ENCODE measurements at regions not wholly inside any gene's neighbourhood (a gene's known extent, or its start where the extent isn't known, plus 50 kb on each side); places are given as distances from the start of the nearest gene placed in this dataset.

DNA sequence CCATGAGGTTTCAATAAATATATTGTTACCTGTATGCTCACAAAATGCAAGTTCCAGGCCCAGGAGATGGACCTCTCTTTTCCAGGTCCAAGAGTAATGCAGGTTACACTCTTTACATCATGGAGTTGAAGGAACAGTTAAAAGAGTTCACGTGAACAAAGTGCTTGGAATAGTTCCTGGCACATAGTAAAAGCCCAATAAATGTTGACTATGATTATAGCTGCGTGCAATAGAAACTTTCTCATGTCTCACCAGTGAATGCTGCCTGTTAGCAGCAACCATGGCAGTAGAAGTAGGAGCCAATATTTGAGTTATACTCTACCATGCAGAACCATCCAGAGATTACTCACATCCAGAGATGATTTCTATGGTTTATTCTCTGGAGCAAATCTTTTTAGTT is 707.5 kb downstream of the DHX35 start:
- no peak for FAIRE-seq
- DNase-seq (ENCODE audit: insufficient read length, low spot score) = no peak
- TF ChIP-seq POU2F2 (IDR thresholded peaks at IDR 0.05; ENCODE audit: low read depth, low read length) (no peak), PAX5 (IDR thresholded peaks at IDR 0.05; ENCODE audit: insufficient read depth, low read length, severe bottlenecking) (no peak), POLR2A (IDR thresholded peaks at IDR 0.05; ENCODE audit: low read depth, low read length) (no peak), POLR2AphosphoS5 (IDR thresholded peaks at IDR 0.05; ENCODE audit: low read depth, low read length) (no peak), SPI1 (IDR thresholded peaks at IDR 0.05; ENCODE audit: low read depth, low read length) (no peak), TAF1 (IDR thresholded peaks at IDR 0.05; ENCODE audit: low read depth, low read length) (no peak)

DNA sequence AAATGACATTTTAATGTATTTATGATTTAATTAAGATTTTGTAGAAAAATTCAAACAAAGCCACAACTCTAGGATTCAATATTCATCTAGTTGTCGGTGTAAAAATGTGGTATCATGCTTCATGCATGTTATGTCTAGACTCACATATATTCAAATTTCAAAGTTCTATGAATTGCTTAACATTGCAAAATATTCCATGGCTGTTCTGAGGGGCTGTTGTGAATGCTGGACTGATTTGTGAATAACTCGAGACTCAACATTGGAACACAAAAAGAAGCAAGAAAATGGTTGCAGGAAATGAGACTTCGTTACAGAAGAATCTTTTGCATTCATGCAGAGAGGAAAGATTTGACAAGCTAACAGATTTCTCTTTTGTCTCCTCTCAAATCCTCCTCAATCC is 705.9 kb downstream of the DHX35 start:
- TF ChIP-seq POLR2A (IDR thresholded peaks at IDR 0.05; ENCODE audit: low read depth, low read length) (no peak), POLR2AphosphoS5 (IDR thresholded peaks at IDR 0.05; ENCODE audit: low read depth, low read length) (no peak), PAX5 (IDR thresholded peaks at IDR 0.05; ENCODE audit: insufficient read depth, low read length, severe bottlenecking) (no peak), TAF1 (IDR thresholded peaks at IDR 0.05; ENCODE audit: low read depth, low read length) (no peak), SPI1 (IDR thresholded peaks at IDR 0.05; ENCODE audit: low read depth, low read length) (no peak), POU2F2 (IDR thresholded peaks at IDR 0.05; ENCODE audit: low read depth, low read length) (no peak)
- DNase-seq (ENCODE audit: insufficient read length, low spot score) = no peak
- FAIRE-seq = no peak

DNA sequence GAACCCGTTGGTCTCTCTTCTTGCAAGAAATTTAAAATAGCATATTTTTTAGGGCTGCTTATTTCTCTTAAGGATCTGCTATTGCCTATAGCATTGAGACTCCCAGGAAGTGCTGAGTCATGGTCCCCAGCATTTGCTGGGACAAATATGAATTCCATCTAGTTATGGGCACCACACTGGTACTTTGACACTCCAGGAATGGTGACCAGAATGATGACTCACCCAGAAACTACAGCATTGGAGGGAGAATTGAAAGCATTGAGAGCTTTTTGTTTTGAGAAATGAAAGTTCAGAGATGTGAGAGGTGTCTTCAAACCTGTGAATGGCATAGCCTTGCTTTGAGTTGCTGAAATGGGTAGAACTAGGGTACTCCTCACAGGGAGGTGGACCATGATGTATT is 699.7 kb downstream of the DHX35 start:
- TF ChIP-seq POLR2A (IDR thresholded peaks at IDR 0.05; ENCODE audit: low read depth, low read length) = no peak
- no peak for TF ChIP-seq TAF1 (IDR thresholded peaks at IDR 0.05; ENCODE audit: low read depth, low read length)
- no peak for TF ChIP-seq SPI1 (IDR thresholded peaks at IDR 0.05; ENCODE audit: low read depth, low read length)
- no peak for TF ChIP-seq POLR2AphosphoS5 (IDR thresholded peaks at IDR 0.05; ENCODE audit: low read depth, low read length)
- TF ChIP-seq POU2F2 (IDR thresholded peaks at IDR 0.05; ENCODE audit: low read depth, low read length) = no peak
- no peak for TF ChIP-seq PAX5 (IDR thresholded peaks at IDR 0.05; ENCODE audit: insufficient read depth, low read length, severe bottlenecking)
- DNase-seq (ENCODE audit: insufficient read length, low spot score) (no peak), FAIRE-seq (no peak)

DNA sequence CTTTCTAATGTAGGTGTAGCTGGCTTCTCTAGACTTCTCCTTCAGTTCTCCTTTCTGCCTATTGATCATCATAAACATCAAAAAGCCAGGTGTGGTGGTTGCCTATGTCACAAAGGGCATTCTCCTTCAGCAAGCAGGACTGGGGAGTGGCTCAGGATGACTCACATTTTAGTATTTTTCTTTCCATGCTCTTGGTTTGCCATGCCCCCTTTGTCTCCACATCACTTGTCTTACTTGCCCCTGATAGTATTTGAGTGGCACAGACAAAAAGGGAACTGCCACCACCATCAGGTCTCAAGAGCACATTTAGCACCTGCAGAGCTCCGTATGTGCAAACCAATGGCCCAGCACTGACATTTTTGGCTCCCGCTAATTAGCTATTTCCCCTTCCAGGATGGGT is 698.8 kb downstream of the DHX35 start:
- TF ChIP-seq TAF1 (IDR thresholded peaks at IDR 0.05; ENCODE audit: low read depth, low read length) = no peak
- TF ChIP-seq SPI1 (IDR thresholded peaks at IDR 0.05; ENCODE audit: low read depth, low read length) = no peak; the same call in 1 of the 2 replicates
- no peak for TF ChIP-seq POLR2AphosphoS5 (IDR thresholded peaks at IDR 0.05; ENCODE audit: low read depth, low read length)
- TF ChIP-seq POLR2A (IDR thresholded peaks at IDR 0.05; ENCODE audit: low read depth, low read length) = no peak
- TF ChIP-seq PAX5 (IDR thresholded peaks at IDR 0.05; ENCODE audit: insufficient read depth, low read length, severe bottlenecking) = no peak
- FAIRE-seq (no peak), DNase-seq (ENCODE audit: insufficient read length, low spot score) (no peak)

DNA sequence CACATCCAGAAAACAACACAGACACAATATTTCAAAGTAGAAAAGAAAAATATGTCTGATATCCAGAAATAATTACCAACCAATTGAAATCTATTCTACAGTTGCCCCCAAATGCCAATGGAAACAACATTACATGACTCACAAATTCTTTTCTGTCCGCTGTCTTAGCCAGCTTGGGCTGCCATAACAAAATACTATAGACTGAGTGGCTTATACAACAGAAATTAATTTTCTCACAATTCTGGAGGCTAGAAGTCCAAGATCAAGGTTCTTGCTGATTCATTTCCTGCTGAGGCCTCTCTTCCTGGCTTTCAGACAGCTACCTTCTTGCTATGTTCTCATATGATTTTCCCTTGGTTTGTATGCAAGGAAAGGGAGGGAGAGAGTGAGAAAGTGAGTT is 698.1 kb downstream of the DHX35 start:
- no peak for TF ChIP-seq POLR2AphosphoS5 (IDR thresholded peaks at IDR 0.05; ENCODE audit: low read depth, low read length)
- TF ChIP-seq TAF1 (IDR thresholded peaks at IDR 0.05; ENCODE audit: low read depth, low read length) = no peak
- no peak for TF ChIP-seq PAX5 (IDR thresholded peaks at IDR 0.05; ENCODE audit: insufficient read depth, low read length, severe bottlenecking)
- TF ChIP-seq POU2F2 (IDR thresholded peaks at IDR 0.05; ENCODE audit: low read depth, low read length) = no peak
- no peak for TF ChIP-seq SPI1 (IDR thresholded peaks at IDR 0.05; ENCODE audit: low read depth, low read length)
- TF ChIP-seq POLR2A (IDR thresholded peaks at IDR 0.05; ENCODE audit: low read depth, low read length) = no peak
- no peak for FAIRE-seq
- no peak for DNase-seq (ENCODE audit: insufficient read length, low spot score)

DNA sequence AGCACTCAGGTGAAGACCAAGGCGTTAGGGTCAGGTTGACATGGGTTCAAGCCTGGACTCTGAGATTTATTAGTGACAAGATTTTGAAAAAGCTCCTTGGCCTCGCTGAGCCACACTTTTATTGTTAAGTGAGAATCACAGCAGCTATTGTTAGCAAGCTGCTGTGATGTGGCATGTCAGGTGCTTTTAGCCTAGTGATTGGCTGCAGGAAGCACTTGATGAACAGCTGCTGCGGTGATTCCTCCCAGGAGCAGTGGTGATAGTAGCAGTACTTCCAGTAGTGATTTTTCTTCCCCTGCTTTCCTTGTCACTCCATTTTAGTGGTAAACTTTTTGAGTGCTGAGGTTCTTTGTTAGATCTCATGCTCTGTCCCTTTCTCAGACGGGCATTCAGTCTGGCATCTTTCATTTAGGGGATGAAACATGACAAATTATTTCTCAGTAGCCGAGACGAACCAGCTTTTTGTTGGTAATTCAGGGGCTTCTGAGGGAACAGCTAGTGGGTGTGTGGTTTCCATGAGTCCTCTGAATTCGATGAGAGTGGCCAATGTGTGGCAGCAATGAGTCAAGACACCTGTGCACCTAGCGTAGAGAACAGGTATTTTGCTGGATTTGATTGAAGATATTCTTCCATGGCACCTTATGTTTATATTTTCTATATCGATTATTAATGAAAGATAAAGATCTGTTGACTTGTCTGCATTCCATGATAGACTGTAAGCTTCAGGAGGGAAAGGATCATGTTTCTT is 696.7 kb downstream of the DHX35 start:
- DNase-seq (ENCODE audit: insufficient read length, low spot score) = no peak
- TF ChIP-seq POLR2A (IDR thresholded peaks at IDR 0.05; ENCODE audit: low read depth, low read length) (no peak), POLR2AphosphoS5 (IDR thresholded peaks at IDR 0.05; ENCODE audit: low read depth, low read length) (no peak), POU2F2 (IDR thresholded peaks at IDR 0.05; ENCODE audit: low read depth, low read length) (no peak), PAX5 (IDR thresholded peaks at IDR 0.05; ENCODE audit: insufficient read depth, low read length, severe bottlenecking) (no peak), SPI1 (IDR thresholded peaks at IDR 0.05; ENCODE audit: low read depth, low read length) (no peak), TAF1 (IDR thresholded peaks at IDR 0.05; ENCODE audit: low read depth, low read length) (no peak)
- FAIRE-seq = no peak

DNA sequence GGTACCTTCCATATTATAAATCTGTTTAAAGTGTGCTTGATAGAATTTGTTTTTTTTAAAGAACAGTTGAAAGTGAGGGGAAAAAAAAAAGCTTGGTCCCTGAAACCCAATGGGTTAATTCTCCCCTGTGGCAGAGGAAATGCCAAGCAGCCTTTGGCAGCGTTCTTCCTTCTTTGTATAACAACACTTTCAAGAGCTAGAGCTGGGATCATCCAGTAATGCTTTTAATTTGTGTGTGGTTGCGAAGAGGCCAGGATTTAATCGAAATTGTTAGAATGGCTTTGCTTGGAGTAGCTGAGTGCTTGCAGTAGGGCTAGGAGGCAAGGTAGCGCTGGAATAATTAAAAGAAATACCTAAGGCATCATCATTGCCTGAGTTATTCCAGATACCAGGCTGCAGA is 692.0 kb downstream of the DHX35 start:
- no peak for FAIRE-seq
- DNase-seq (ENCODE audit: insufficient read length, low spot score) = no peak
- TF ChIP-seq POLR2AphosphoS5 (IDR thresholded peaks at IDR 0.05; ENCODE audit: low read depth, low read length) (no peak), SPI1 (IDR thresholded peaks at IDR 0.05; ENCODE audit: low read depth, low read length) (no peak), POLR2A (IDR thresholded peaks at IDR 0.05; ENCODE audit: low read depth, low read length) (no peak), TAF1 (IDR thresholded peaks at IDR 0.05; ENCODE audit: low read depth, low read length) (no peak), PAX5 (IDR thresholded peaks at IDR 0.05; ENCODE audit: insufficient read depth, low read length, severe bottlenecking) (no peak), POU2F2 (IDR thresholded peaks at IDR 0.05; ENCODE audit: low read depth, low read length) (no peak)

DNA sequence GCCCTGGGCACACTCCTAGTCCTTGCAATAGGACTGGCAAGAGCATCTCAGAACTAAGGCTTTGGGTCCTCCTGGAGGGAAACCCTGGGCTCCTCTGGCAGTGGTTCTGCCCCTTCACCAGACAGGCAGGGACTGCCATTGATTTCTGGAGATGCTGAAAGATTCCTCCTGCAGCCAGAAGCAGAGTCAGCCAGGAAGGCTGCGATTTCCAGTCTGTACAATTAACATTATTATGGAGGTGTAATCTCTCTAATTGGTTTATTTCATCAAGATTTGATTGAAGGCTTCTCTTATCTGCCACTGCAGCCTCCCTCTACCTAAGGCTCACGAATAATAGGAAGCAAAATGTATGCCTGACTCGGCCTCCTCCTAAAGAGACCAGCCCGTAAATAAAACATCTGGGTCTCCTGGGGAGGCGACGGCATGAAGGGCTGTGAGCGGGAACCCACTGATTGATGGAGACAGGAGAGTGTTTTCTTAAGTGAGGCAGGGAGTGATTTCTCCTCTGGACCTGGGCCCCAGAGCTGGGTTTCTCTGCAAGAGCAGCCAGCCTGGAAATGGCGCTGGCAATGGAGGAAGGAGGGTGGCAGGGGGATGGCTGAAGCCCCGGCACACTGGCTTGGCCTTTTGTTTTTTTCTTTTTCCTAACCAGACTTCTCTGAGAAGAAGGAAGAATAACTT is 689.6 kb downstream of the DHX35 start:
- DNase-seq (ENCODE audit: insufficient read length, low spot score) = no peak
- no peak for FAIRE-seq
- TF ChIP-seq TAF1 (IDR thresholded peaks at IDR 0.05; ENCODE audit: low read depth, low read length) = no peak
- TF ChIP-seq POLR2AphosphoS5 (IDR thresholded peaks at IDR 0.05; ENCODE audit: low read depth, low read length) = no peak
- no peak for TF ChIP-seq PAX5 (IDR thresholded peaks at IDR 0.05; ENCODE audit: insufficient read depth, low read length, severe bottlenecking)
- no peak for TF ChIP-seq POU2F2 (IDR thresholded peaks at IDR 0.05; ENCODE audit: low read depth, low read length)
- no peak for TF ChIP-seq SPI1 (IDR thresholded peaks at IDR 0.05; ENCODE audit: low read depth, low read length)
- no peak for TF ChIP-seq POLR2A (IDR thresholded peaks at IDR 0.05; ENCODE audit: low read depth, low read length)

DNA sequence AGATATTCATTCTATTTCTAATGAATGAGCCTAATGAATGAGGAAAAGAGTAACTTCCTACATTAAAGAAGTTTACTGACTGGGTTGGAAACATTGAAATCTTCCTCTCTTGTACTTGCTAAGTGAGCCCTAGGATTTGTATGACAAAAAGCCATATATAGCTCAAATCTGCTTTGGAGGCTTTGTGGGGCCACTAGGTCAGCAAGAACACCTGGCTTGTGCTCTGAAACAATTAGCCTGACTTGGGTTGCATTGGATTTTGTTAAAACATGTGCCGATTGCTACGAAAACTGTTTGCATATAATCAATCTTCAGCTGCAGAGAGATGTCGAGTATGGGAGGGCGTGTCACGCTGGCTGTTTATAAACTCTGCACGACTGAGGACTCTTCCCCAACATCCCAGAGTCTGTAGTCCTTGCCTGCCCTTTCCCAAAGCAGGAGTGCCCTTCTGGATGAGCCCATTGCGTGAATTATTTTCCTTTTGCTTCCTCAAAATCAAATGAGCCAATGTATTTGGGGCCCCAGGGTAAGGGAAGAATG is 684.8 kb downstream of the DHX35 start:
- DNase-seq (ENCODE audit: insufficient read length, low spot score) (no peak), FAIRE-seq (no peak)
- TF ChIP-seq POU2F2 (IDR thresholded peaks at IDR 0.05; ENCODE audit: low read depth, low read length) (no peak), SPI1 (IDR thresholded peaks at IDR 0.05; ENCODE audit: low read depth, low read length) (no peak), TAF1 (IDR thresholded peaks at IDR 0.05; ENCODE audit: low read depth, low read length) (no peak), POLR2A (IDR thresholded peaks at IDR 0.05; ENCODE audit: low read depth, low read length) (no peak), POLR2AphosphoS5 (IDR thresholded peaks at IDR 0.05; ENCODE audit: low read depth, low read length) (no peak), PAX5 (IDR thresholded peaks at IDR 0.05; ENCODE audit: insufficient read depth, low read length, severe bottlenecking) (no peak)

Data from GM12891 (cell line).